ENCODE measurements at regions not wholly inside any gene's neighbourhood (a gene's known extent, or its start where the extent isn't known, plus 50 kb on each side); places are given as distances from the start of the nearest gene placed in this dataset.
"Not testable (repeated sequence)": the region's sequence is repeated elsewhere in the genome, so short reads cannot be mapped to it uniquely, and the experiment has no call there.

DNA sequence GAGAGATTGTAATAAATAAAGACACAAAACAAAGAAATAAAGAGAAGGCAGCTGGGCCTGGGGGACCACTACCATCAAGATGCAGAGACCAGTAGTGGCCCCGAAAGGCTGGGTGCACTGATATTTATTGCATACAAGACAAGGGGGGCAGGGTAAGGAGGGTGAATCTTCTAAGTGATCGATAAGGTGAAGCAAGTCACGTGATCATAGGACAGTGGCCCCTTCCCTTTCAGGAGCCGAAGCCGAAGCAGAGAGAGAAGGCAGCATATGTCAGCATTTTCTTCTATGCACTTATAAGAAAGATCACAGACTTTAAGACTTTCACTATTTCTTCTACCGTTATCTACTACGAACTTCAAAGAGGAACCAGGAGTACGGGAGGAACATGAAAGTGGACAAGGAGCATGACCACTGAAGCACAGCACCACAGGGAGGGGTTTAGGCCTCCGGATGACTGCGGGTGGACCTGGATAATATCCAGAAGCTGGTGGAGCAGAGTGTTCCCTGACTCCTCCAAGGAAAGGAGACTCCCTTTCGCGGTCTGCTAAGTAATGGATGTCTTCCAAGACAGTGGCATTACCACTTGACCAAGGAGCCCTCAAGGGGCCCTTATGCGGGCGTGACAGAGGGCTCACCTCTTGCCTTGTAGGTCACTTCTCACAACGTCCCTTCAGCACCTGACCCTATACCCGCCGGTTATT is 126.4 kb downstream of the RBM46 start:
- H3K27ac ChIP-seq; H3K4me3 ChIP-seq; H3K36me3 ChIP-seq; H3K4me1 ChIP-seq; H3K9me3 ChIP-seq; H3K9ac ChIP-seq (ENCODE audit: low read depth in 2 of 2, low read length in 2 of 2); intact Hi-C loops (cut with DNase I); H3K27me3 ChIP-seq; DNase-seq: not testable (repeated sequence)

DNA sequence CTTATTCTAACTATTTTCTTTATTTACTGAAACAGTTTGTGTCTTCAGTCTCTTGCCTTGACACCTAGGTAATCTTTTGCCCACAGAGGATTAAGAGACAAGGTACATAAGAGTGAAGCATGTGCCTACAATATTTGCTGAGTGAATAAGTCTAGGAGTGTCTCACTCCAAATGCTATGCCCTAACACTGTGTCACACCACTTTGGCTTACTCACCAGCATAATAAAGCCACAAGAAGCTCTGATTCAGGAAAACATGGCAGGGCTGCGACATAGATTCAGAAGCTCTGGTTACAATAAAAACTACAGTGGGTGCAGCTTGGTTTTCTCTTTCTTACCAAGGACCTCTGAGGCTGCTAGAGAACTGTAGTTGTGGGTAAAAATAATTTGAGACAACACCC is 127.1 kb downstream of the RBM46 start:
- Histone ChIP-seq H3K4me3 (no peak overlapping the region), H3K9me3 (no peaks in the 10 kb centered on the region), H3K4me1 (no peaks in the 10 kb centered on the region), H3K27me3 (no peaks in the 10 kb centered on the region), H3K36me3 (no peaks in the 10 kb centered on the region), H3K27ac (no peak overlapping the region), H3K9ac (ENCODE audit: low read depth in 2 of 2, low read length in 2 of 2) (no peak overlapping the region)
- no peak for DNase-seq
- intact Hi-C loops (cut with DNase I): no loop called here
- TF ChIP-seq, protein P1, sequence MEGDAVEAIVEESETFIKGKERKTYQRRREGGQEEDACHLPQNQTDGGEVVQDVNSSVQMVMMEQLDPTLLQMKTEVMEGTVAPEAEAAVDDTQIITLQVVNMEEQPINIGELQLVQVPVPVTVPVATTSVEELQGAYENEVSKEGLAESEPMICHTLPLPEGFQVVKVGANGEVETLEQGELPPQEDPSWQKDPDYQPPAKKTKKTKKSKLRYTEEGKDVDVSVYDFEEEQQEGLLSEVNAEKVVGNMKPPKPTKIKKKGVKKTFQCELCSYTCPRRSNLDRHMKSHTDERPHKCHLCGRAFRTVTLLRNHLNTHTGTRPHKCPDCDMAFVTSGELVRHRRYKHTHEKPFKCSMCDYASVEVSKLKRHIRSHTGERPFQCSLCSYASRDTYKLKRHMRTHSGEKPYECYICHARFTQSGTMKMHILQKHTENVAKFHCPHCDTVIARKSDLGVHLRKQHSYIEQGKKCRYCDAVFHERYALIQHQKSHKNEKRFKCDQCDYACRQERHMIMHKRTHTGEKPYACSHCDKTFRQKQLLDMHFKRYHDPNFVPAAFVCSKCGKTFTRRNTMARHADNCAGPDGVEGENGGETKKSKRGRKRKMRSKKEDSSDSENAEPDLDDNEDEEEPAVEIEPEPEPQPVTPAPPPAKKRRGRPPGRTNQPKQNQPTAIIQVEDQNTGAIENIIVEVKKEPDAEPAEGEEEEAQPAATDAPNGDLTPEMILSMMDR (IDR thresholded peaks at IDR 0.05): no peak

- Histone ChIP-seq H3K36me3 (no peaks in the 10 kb centered on the region), H3K4me3 (no peak overlapping the region), H3K4me1 (no peaks in the 10 kb centered on the region), H3K9me3 (no peaks in the 10 kb centered on the region), H3K9ac (ENCODE audit: low read depth in 2 of 2, low read length in 2 of 2) (no peak overlapping the region), H3K27ac (no peak overlapping the region), H3K27me3 (no peaks in the 10 kb centered on the region)
- TF ChIP-seq, protein P1 (IDR thresholded peaks at IDR 0.05): no peak
- intact Hi-C loops (cut with DNase I): no loop called here
- DNase-seq: no peak
Measured at GRCh38 chr4:154911097-154911496, 130.0 kb downstream of the RBM46 start.

DNA sequence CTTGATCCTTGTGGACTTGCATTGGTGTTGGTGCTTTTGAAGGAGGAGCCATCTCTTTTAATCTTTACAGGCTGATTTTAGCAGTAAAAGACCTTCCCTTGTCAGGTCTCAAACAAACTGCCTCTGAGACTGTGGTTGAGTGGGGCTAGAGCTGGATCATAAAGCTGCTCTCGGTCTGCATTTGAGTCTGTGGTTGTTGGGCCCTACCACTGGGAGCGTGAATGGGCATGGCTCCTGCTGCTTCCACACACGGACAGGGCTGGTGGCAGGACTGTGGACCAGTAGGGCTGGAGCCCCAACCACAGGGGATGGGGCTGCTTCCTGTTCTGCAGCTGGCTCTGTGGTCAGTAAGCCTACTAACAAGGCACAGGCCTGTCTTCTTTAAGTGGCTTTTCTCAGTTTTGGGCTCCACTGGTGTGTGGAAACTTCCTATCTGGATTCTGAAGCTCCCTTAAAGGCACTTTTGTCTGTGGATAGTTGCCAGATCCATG is 130.6 kb downstream of the RBM46 start:
- H3K4me3 ChIP-seq: no peak overlapping the region

GRCh38 chr4:154916068-154916467 is 135.0 kb downstream of the RBM46 start:
- Histone ChIP-seq H3K9me3 (no peaks in the 10 kb centered on the region), H3K9ac (ENCODE audit: low read depth in 2 of 2, low read length in 2 of 2) (no peak overlapping the region), H3K27ac (no peak overlapping the region), H3K4me1 (no peaks in the 10 kb centered on the region), H3K4me3 (no peak overlapping the region), H3K36me3 (no peaks in the 10 kb centered on the region), H3K27me3 (no peaks in the 10 kb centered on the region)
- TF ChIP-seq, protein P1 (IDR thresholded peaks at IDR 0.05): no peak
- no peak for DNase-seq
- intact Hi-C loops (cut with DNase I): no loop called here

More for the DNA sequence above, 130.6 kb downstream of the RBM46 start:
- TF ChIP-seq, protein P1 (IDR thresholded peaks at IDR 0.05): no peak
- intact Hi-C loops (cut with DNase I): no loop called here
- DNase-seq: no peak
- no peaks in the 10 kb centered on the region for H3K36me3 ChIP-seq
- H3K9me3 ChIP-seq: no peaks in the 10 kb centered on the region
- no peaks in the 10 kb centered on the region for H3K4me1 ChIP-seq
- H3K27ac ChIP-seq: no peak overlapping the region
- H3K27me3 ChIP-seq: no peaks in the 10 kb centered on the region
- no peak overlapping the region for H3K9ac ChIP-seq (ENCODE audit: low read depth in 2 of 2, low read length in 2 of 2)

- no peak for DNase-seq
- Histone ChIP-seq H3K4me1 (no peaks in the 10 kb centered on the region), H3K27me3 (no peaks in the 10 kb centered on the region), H3K4me3 (no peak overlapping the region), H3K27ac (no peak overlapping the region), H3K9ac (ENCODE audit: low read depth in 2 of 2, low read length in 2 of 2) (no peak overlapping the region), H3K9me3 (no peaks in the 10 kb centered on the region), H3K36me3 (no peaks in the 10 kb centered on the region)
- TF ChIP-seq, protein P1 (IDR thresholded peaks at IDR 0.05): no peak
- intact Hi-C loops (cut with DNase I): no loop called here
Measured at GRCh38 chr4:154927126-154927680, 146.1 kb downstream of the RBM46 start.
